ENCODE measurements at regions not wholly inside any gene's neighbourhood (a gene's known extent, or its start where the extent isn't known, plus 50 kb on each side); places are given as distances from the start of the nearest gene placed in this dataset.

DNA sequence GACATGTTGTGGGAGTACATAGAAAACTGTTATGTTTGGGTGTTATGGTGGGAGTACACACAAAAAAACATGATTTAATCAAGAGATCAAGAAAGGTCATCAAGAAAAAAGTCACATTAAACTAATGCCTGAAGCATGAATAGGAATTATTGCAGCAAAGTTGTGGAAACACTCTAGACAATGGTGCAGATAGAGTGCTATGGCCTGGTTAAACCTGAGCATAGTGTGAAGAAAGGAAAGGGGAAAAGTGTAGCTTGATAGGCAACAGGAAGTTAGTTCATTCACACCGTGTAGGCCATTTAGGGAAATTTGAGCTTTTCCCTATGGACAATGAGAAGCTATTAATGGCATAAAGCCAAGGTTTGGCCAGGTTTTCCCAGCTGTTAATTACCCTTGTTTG, 162.1 kb upstream of the EMCN start:
- TF ChIP-seq, protein P1, sequence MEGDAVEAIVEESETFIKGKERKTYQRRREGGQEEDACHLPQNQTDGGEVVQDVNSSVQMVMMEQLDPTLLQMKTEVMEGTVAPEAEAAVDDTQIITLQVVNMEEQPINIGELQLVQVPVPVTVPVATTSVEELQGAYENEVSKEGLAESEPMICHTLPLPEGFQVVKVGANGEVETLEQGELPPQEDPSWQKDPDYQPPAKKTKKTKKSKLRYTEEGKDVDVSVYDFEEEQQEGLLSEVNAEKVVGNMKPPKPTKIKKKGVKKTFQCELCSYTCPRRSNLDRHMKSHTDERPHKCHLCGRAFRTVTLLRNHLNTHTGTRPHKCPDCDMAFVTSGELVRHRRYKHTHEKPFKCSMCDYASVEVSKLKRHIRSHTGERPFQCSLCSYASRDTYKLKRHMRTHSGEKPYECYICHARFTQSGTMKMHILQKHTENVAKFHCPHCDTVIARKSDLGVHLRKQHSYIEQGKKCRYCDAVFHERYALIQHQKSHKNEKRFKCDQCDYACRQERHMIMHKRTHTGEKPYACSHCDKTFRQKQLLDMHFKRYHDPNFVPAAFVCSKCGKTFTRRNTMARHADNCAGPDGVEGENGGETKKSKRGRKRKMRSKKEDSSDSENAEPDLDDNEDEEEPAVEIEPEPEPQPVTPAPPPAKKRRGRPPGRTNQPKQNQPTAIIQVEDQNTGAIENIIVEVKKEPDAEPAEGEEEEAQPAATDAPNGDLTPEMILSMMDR (IDR thresholded peaks at IDR 0.05; ENCODE audit: insufficient read depth, low read length, poor library complexity, severe bottlenecking), result no peak
- no peak for TF ChIP-seq EZH2phosphoT487 (conservative IDR thresholded peaks at IDR 0.05; ENCODE audit: low read length)

Measured in SU-DHL-6 (cell line).